ENCODE measurements at regions not wholly inside any gene's neighbourhood (a gene's known extent, or its start where the extent isn't known, plus 50 kb on each side); places are given as distances from the start of the nearest gene placed in this dataset.

- no peak for DNase-seq (ENCODE audit: low read depth in 2 of 2)
These were observed 242.8 kb downstream of the KLF6 start for GRCh38 chr10:3542185-3542611.

- no peak for DNase-seq (ENCODE audit: low read depth in 2 of 2)
These were observed 245.2 kb downstream of the KLF6 start for GRCh38 chr10:3539696-3540383.

- DNase-seq (ENCODE audit: low read depth in 2 of 2) = no peak
These were observed 246.1 kb downstream of the KLF6 start for GRCh38 chr10:3538656-3539531.

GRCh38 chr10:3538291-3538655 lies 246.7 kb downstream of the KLF6 start:
- no peak for DNase-seq (ENCODE audit: low read depth in 2 of 2)

- no peak for DNase-seq (ENCODE audit: low read depth in 2 of 2)
These were observed 247.5 kb downstream of the KLF6 start for GRCh38 chr10:3537518-3537917.

GRCh38 chr10:3535001-3535400 lies 250.0 kb downstream of the KLF6 start:
- no peak for DNase-seq (ENCODE audit: low read depth in 2 of 2)

- DNase-seq (ENCODE audit: low read depth in 2 of 2) = no peak
These were observed 250.6 kb downstream of the KLF6 start for GRCh38 chr10:3534433-3534832.

- DNase-seq (ENCODE audit: low read depth in 2 of 2) = no peak
These were observed 251.7 kb downstream of the KLF6 start for GRCh38 chr10:3533296-3533695.

GRCh38 chr10:3532644-3533043 lies 252.4 kb downstream of the KLF6 start:
- DNase-seq (ENCODE audit: low read depth in 2 of 2) = no peak

GRCh38 chr10:3531670-3532069 lies 253.3 kb downstream of the KLF6 start:
- no peak for DNase-seq (ENCODE audit: low read depth in 2 of 2)

- DNase-seq (ENCODE audit: low read depth in 2 of 2) = no peak
These were observed 254.0 kb downstream of the KLF6 start for GRCh38 chr10:3530783-3531645.

GRCh38 chr10:3530346-3530745 lies 254.7 kb downstream of the KLF6 start:
- DNase-seq (ENCODE audit: low read depth in 2 of 2) = no peak

- no peak for DNase-seq (ENCODE audit: low read depth in 2 of 2)
These were observed 255.3 kb downstream of the KLF6 start for GRCh38 chr10:3529691-3530090.

- no peak for DNase-seq (ENCODE audit: low read depth in 2 of 2)
These were observed 256.1 kb downstream of the KLF6 start for GRCh38 chr10:3528823-3529403.

- DNase-seq (ENCODE audit: low read depth in 2 of 2) = no peak
These were observed 256.7 kb downstream of the KLF6 start for GRCh38 chr10:3528271-3528670.

- DNase-seq (ENCODE audit: low read depth in 2 of 2) = no peak
These were observed 257.1 kb downstream of the KLF6 start for GRCh38 chr10:3527869-3528268.

- no peak for DNase-seq (ENCODE audit: low read depth in 2 of 2)
These were observed 258.1 kb downstream of the KLF6 start for GRCh38 chr10:3526727-3527501.

- DNase-seq (ENCODE audit: low read depth in 2 of 2) = no peak
These were observed 259.1 kb downstream of the KLF6 start for GRCh38 chr10:3525832-3526449.

- DNase-seq (ENCODE audit: low read depth in 2 of 2) = no peak
These were observed 260.7 kb downstream of the KLF6 start for GRCh38 chr10:3524086-3524960.

Measured in stimulated activated CD8-positive, alpha-beta memory T cell treated with anti-CD3 and anti-CD28 coated beads, Interleukin-7, amount 100 ng/mL, for 1 hour (primary cell).